ENCODE measurements at regions not wholly inside any gene's neighbourhood (a gene's known extent, or its start where the extent isn't known, plus 50 kb on each side); places are given as distances from the start of the nearest gene placed in this dataset.

GRCh38 chr11:128354476-128354875, 232.9 kb downstream of the ETS1 start:
- H3K9ac ChIP-seq (ENCODE audit: low read length), result no peak overlapping the region
- H3K4me3 ChIP-seq (ENCODE audit: low read length), result no peak overlapping the region
- H3K9me3 ChIP-seq (ENCODE audit: low read length), result no peaks in the 10 kb centered on the region
- no peak overlapping the region for H3K27ac ChIP-seq (ENCODE audit: low read length)
- H4K20me1 ChIP-seq (ENCODE audit: insufficient read depth, low read depth, low read length), result no peaks in the 10 kb centered on the region
- no peak overlapping the region for H3K4me2 ChIP-seq (ENCODE audit: low read depth, low read length, poor library complexity, severe bottlenecking)
- no peaks in the 10 kb centered on the region for H3K4me1 ChIP-seq (ENCODE audit: low read length)
- no peak for DNase-seq
- H3K27me3 ChIP-seq (ENCODE audit: low read length), result no peaks in the 10 kb centered on the region
- no peak overlapping the region for H2AFZ ChIP-seq (ENCODE audit: low read length)
- no peaks in the 10 kb centered on the region for H3K9me2 ChIP-seq (replicated peaks; ENCODE audit: insufficient read depth, low read length)
- no peaks in the 10 kb centered on the region for H3K79me2 ChIP-seq (ENCODE audit: low read length)
- H3K36me3 ChIP-seq (ENCODE audit: insufficient read depth, low read length), result no peaks in the 10 kb centered on the region

DNA sequence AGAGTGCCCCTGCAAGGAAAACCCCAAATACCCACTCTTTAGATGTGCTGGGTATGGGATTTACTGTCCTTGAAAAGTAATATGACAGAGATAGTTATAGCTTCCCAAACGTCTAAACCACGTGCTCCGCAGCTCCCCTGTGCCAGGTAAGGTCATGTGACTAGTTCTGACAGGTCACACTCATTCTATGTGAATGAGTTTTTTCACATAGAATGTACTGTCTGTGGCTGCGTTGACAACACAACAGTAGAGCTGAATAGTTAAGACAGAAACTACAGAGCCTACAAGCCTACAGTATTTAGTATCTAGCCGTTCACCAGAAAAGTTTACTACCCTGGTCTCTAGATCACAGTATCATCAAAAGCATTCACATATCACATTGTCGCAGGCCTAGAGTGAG, 236.2 kb downstream of the ETS1 start:
- Histone ChIP-seq H3K9ac (ENCODE audit: low read length) (no peak overlapping the region), H3K27ac (ENCODE audit: low read length) (no peak overlapping the region)
- DNase-seq, result no peak

GRCh38 chr11:128349650-128350299, 237.6 kb downstream of the ETS1 start:
- H3K36me3 ChIP-seq (ENCODE audit: insufficient read depth, low read length), result no peaks in the 10 kb centered on the region
- no peaks in the 10 kb centered on the region for H3K9me3 ChIP-seq (ENCODE audit: low read length)
- no peak overlapping the region for H2AFZ ChIP-seq (ENCODE audit: low read length)
- no peaks in the 10 kb centered on the region for H3K79me2 ChIP-seq (ENCODE audit: low read length)
- no peaks in the 10 kb centered on the region for H3K9me2 ChIP-seq (replicated peaks; ENCODE audit: insufficient read depth, low read length)
- no peak overlapping the region for H3K9ac ChIP-seq (ENCODE audit: low read length)
- no peak overlapping the region for H3K4me3 ChIP-seq (ENCODE audit: low read length)
- no peak overlapping the region for H3K27ac ChIP-seq (ENCODE audit: low read length)
- no peak for DNase-seq
- no peaks in the 10 kb centered on the region for H4K20me1 ChIP-seq (ENCODE audit: insufficient read depth, low read depth, low read length)
- no peaks in the 10 kb centered on the region for H3K27me3 ChIP-seq (ENCODE audit: low read length)
- no peak overlapping the region for H3K4me2 ChIP-seq (ENCODE audit: low read depth, low read length, poor library complexity, severe bottlenecking)
- no peaks in the 10 kb centered on the region for H3K4me1 ChIP-seq (ENCODE audit: low read length)

More for the DNA sequence above, 236.2 kb downstream of the ETS1 start:
- Histone ChIP-seq H3K4me1 (ENCODE audit: low read length) (no peaks in the 10 kb centered on the region), H3K4me3 (ENCODE audit: low read length) (no peak overlapping the region), H3K9me2 (replicated peaks; ENCODE audit: insufficient read depth, low read length) (no peaks in the 10 kb centered on the region), H2AFZ (ENCODE audit: low read length) (no peak overlapping the region), H3K79me2 (ENCODE audit: low read length) (no peaks in the 10 kb centered on the region), H4K20me1 (ENCODE audit: insufficient read depth, low read depth, low read length) (no peaks in the 10 kb centered on the region), H3K9me3 (ENCODE audit: low read length) (no peaks in the 10 kb centered on the region), H3K27me3 (ENCODE audit: low read length) (no peaks in the 10 kb centered on the region), H3K36me3 (ENCODE audit: insufficient read depth, low read length) (no peaks in the 10 kb centered on the region), H3K4me2 (ENCODE audit: low read depth, low read length, poor library complexity, severe bottlenecking) (no peak overlapping the region)

DNA sequence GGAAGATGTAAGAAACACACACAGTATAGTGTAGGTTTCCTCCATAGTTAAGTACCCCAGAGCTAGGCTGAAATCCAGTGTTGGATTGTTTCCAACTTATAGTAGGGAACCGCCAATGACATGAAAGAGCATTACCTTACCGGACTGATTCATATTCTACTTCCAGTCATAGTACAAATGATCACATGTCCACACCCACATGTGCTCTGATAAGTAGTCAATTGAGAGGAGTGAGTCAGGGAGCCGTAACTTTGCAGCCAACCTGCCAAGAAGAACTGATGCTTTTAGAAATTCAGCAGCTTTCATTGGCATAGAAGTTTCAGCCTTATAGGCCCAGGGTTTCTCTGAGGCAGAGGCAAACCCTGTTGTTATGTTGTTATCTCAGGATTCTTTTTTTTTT, 240.6 kb downstream of the ETS1 start:
- DNase-seq, result no peak
- no peaks in the 10 kb centered on the region for H3K79me2 ChIP-seq (ENCODE audit: low read length)
- no peaks in the 10 kb centered on the region for H3K9me3 ChIP-seq (ENCODE audit: low read length)
- H3K4me2 ChIP-seq (ENCODE audit: low read depth, low read length, poor library complexity, severe bottlenecking), result no peak overlapping the region
- no peaks in the 10 kb centered on the region for H4K20me1 ChIP-seq (ENCODE audit: insufficient read depth, low read depth, low read length)
- H3K4me1 ChIP-seq (ENCODE audit: low read length), result no peaks in the 10 kb centered on the region
- no peak overlapping the region for H3K4me3 ChIP-seq (ENCODE audit: low read length)
- no peak overlapping the region for H3K9ac ChIP-seq (ENCODE audit: low read length)
- H2AFZ ChIP-seq (ENCODE audit: low read length), result no peak overlapping the region
- H3K9me2 ChIP-seq (replicated peaks; ENCODE audit: insufficient read depth, low read length), result no peaks in the 10 kb centered on the region
- H3K27ac ChIP-seq (ENCODE audit: low read length), result no peak overlapping the region
- H3K36me3 ChIP-seq (ENCODE audit: insufficient read depth, low read length), result no peaks in the 10 kb centered on the region
- H3K27me3 ChIP-seq (ENCODE audit: low read length), result no peaks in the 10 kb centered on the region

GRCh38 chr11:128345316-128345715, 242.0 kb downstream of the ETS1 start:
- no peak overlapping the region for H3K4me3 ChIP-seq (ENCODE audit: low read length)
- no peak overlapping the region for H3K9ac ChIP-seq (ENCODE audit: low read length)
- no peaks in the 10 kb centered on the region for H3K27me3 ChIP-seq (ENCODE audit: low read length)
- DNase-seq, result no peak
- H3K79me2 ChIP-seq (ENCODE audit: low read length), result no peaks in the 10 kb centered on the region
- H3K27ac ChIP-seq (ENCODE audit: low read length), result no peak overlapping the region
- no peaks in the 10 kb centered on the region for H3K9me3 ChIP-seq (ENCODE audit: low read length)
- no peaks in the 10 kb centered on the region for H3K4me1 ChIP-seq (ENCODE audit: low read length)
- no peaks in the 10 kb centered on the region for H3K36me3 ChIP-seq (ENCODE audit: insufficient read depth, low read length)
- H2AFZ ChIP-seq (ENCODE audit: low read length), result no peak overlapping the region
- no peaks in the 10 kb centered on the region for H4K20me1 ChIP-seq (ENCODE audit: insufficient read depth, low read depth, low read length)
- no peak overlapping the region for H3K4me2 ChIP-seq (ENCODE audit: low read depth, low read length, poor library complexity, severe bottlenecking)
- no peaks in the 10 kb centered on the region for H3K9me2 ChIP-seq (replicated peaks; ENCODE audit: insufficient read depth, low read length)

GRCh38 chr11:128343870-128344269, 243.5 kb downstream of the ETS1 start:
- DNase-seq, result no peak

GRCh38 chr11:128343135-128343514, 244.2 kb downstream of the ETS1 start:
- Histone ChIP-seq H3K4me2 (ENCODE audit: low read depth, low read length, poor library complexity, severe bottlenecking) (no peak overlapping the region), H3K9ac (ENCODE audit: low read length) (no peak overlapping the region), H3K4me1 (ENCODE audit: low read length) (no peaks in the 10 kb centered on the region), H3K4me3 (ENCODE audit: low read length) (no peak overlapping the region), H3K9me2 (replicated peaks; ENCODE audit: insufficient read depth, low read length) (no peaks in the 10 kb centered on the region), H4K20me1 (ENCODE audit: insufficient read depth, low read depth, low read length) (no peaks in the 10 kb centered on the region), H3K9me3 (ENCODE audit: low read length) (no peaks in the 10 kb centered on the region), H2AFZ (ENCODE audit: low read length) (no peak overlapping the region), H3K27ac (ENCODE audit: low read length) (no peak overlapping the region), H3K36me3 (ENCODE audit: insufficient read depth, low read length) (no peaks in the 10 kb centered on the region), H3K27me3 (ENCODE audit: low read length) (no peaks in the 10 kb centered on the region), H3K79me2 (ENCODE audit: low read length) (no peaks in the 10 kb centered on the region)
- no peak for DNase-seq

More at GRCh38 chr11:128343870-128344269, 243.5 kb downstream of the ETS1 start:
- no peak overlapping the region for H3K9ac ChIP-seq (ENCODE audit: low read length)
- H4K20me1 ChIP-seq (ENCODE audit: insufficient read depth, low read depth, low read length), result no peaks in the 10 kb centered on the region
- no peaks in the 10 kb centered on the region for H3K9me3 ChIP-seq (ENCODE audit: low read length)
- H3K4me2 ChIP-seq (ENCODE audit: low read depth, low read length, poor library complexity, severe bottlenecking), result no peak overlapping the region
- H3K27me3 ChIP-seq (ENCODE audit: low read length), result no peaks in the 10 kb centered on the region
- H3K9me2 ChIP-seq (replicated peaks; ENCODE audit: insufficient read depth, low read length), result no peaks in the 10 kb centered on the region
- H3K4me3 ChIP-seq (ENCODE audit: low read length), result no peak overlapping the region
- no peaks in the 10 kb centered on the region for H3K79me2 ChIP-seq (ENCODE audit: low read length)
- H3K27ac ChIP-seq (ENCODE audit: low read length), result no peak overlapping the region
- H3K36me3 ChIP-seq (ENCODE audit: insufficient read depth, low read length), result no peaks in the 10 kb centered on the region
- no peak overlapping the region for H2AFZ ChIP-seq (ENCODE audit: low read length)
- H3K4me1 ChIP-seq (ENCODE audit: low read length), result no peaks in the 10 kb centered on the region

GRCh38 chr11:128342511-128343134, 244.7 kb downstream of the ETS1 start:
- Histone ChIP-seq H3K27ac (ENCODE audit: low read length) (no peak overlapping the region), H3K9me3 (ENCODE audit: low read length) (no peaks in the 10 kb centered on the region), H3K4me3 (ENCODE audit: low read length) (no peak overlapping the region), H2AFZ (ENCODE audit: low read length) (no peak overlapping the region), H4K20me1 (ENCODE audit: insufficient read depth, low read depth, low read length) (no peaks in the 10 kb centered on the region), H3K9me2 (replicated peaks; ENCODE audit: insufficient read depth, low read length) (no peaks in the 10 kb centered on the region), H3K4me1 (ENCODE audit: low read length) (no peaks in the 10 kb centered on the region), H3K79me2 (ENCODE audit: low read length) (no peaks in the 10 kb centered on the region), H3K4me2 (ENCODE audit: low read depth, low read length, poor library complexity, severe bottlenecking) (no peak overlapping the region), H3K9ac (ENCODE audit: low read length) (no peak overlapping the region), H3K36me3 (ENCODE audit: insufficient read depth, low read length) (no peaks in the 10 kb centered on the region), H3K27me3 (ENCODE audit: low read length) (no peaks in the 10 kb centered on the region)
- no peak for DNase-seq

All from Karpas-422 (cell line).